CD14-positive monocyte (primary cell): ENCODE measurements at regions not wholly inside any gene's neighbourhood (a gene's known extent, or its start where the extent isn't known, plus 50 kb on each side); places are given as distances from the start of the nearest gene placed in this dataset.

ENCODE experiments used
- DNase-seq, 3 donors: peaks; one replicate each; pipeline ENCODE4 v3.0.0-alpha.2; 2011 to 2022
- H2AFZ ChIP-seq: 2 replicates; pipeline ENCODE4 v1.6.0; 2012; ENCODE audit warnings: mild to moderate bottlenecking, low read depth, low read length, inconsistent platforms; ENCODE audit not compliant: insufficient read depth, poor library complexity, severe bottlenecking
- H3K27ac ChIP-seq, 2 donors: 1 replicate in 1 of 2; 2 replicates in 1 of 2; pipeline ENCODE4 v1.5.1; 2012 to 2013; ENCODE audit warnings: low read length in 2 of 2, control low read depth in 1 of 2, inconsistent platforms in 1 of 2, low read depth in 1 of 2, mild to moderate bottlenecking in 1 of 2
- H3K27me3 ChIP-seq, 2 donors: one replicate each; pipeline versions ENCODE4 v1.6.0 to v1.6.1; 2011 to 2013; ENCODE audit warnings: low read length in 2 of 2; ENCODE audit not compliant: control insufficient read depth in 2 of 2, insufficient read depth in 2 of 2
- H3K36me3 ChIP-seq, 2 donors: replicated peaks in 1 of 2; 1 replicate in 1 of 2; 2 replicates in 1 of 2; pipeline versions ENCODE4 v1.5.1 to v1.6.1; 2012 to 2013; ENCODE audit warnings: low read length in 2 of 2, control low read depth in 1 of 2, inconsistent platforms in 1 of 2, mild to moderate bottlenecking in 1 of 2; ENCODE audit not compliant: insufficient read depth in 2 of 2, control insufficient read depth in 1 of 2
- H3K4me1 ChIP-seq, 2 donors: 1 replicate in 1 of 2; 2 replicates in 1 of 2; pipeline versions ENCODE4 v1.5.1 to v1.6.1; 2012 to 2013; ENCODE audit warnings: low read length in 2 of 2, control low read depth in 1 of 2, inconsistent platforms in 1 of 2, mild to moderate bottlenecking in 1 of 2, moderate library complexity in 1 of 2; ENCODE audit not compliant: insufficient read depth in 2 of 2, control insufficient read depth in 1 of 2
- H3K4me2 ChIP-seq: replicated peaks from 2 replicates; pipeline ENCODE3; 2012; ENCODE audit warnings: low read length, moderate library complexity, mild to moderate bottlenecking; ENCODE audit not compliant: poor library complexity, severe bottlenecking; ENCODE audit errors: extremely low read depth
- H3K4me3 ChIP-seq, 3 experiments: fragments of 200-600 bp in 1 of 3; sonication (generic) in 1 of 3; replicated peaks in 1 of 3; 1 replicate in 2 of 3; 2 replicates in 1 of 3; pipeline ENCODE4 v1.5.1; 2011 to 2013; ENCODE audit warnings: low read length in 3 of 3, mild to moderate bottlenecking in 3 of 3, control low read depth in 2 of 3, low read depth in 2 of 3, inconsistent platforms in 1 of 3, moderate library complexity in 1 of 3
- H3K79me2 ChIP-seq: 2 replicates; pipeline ENCODE4 v1.6.0; 2012; ENCODE audit warnings: mild to moderate bottlenecking, control low read depth, inconsistent platforms, low read length, moderate library complexity; ENCODE audit not compliant: insufficient read depth
- H3K9ac ChIP-seq: 2 replicates; pipeline ENCODE4 v1.6.0; 2017; ENCODE audit warnings: low read length, mild to moderate bottlenecking; ENCODE audit not compliant: insufficient read depth, poor library complexity, severe bottlenecking
- H3K9me3 ChIP-seq, 2 donors: replicated peaks in 1 of 2; 1 replicate in 1 of 2; 2 replicates in 1 of 2; pipeline versions ENCODE4 v1.5.1 to v1.6.1; 2012 to 2013; ENCODE audit warnings: low read length in 2 of 2, control low read depth in 1 of 2; ENCODE audit not compliant: control insufficient read depth in 1 of 2, insufficient read depth in 1 of 2
- H4K20me1 ChIP-seq: 2 replicates; pipeline ENCODE4 v1.6.0; 2012; ENCODE audit warnings: mild to moderate bottlenecking, low read length, control low read depth, moderate library complexity; ENCODE audit not compliant: insufficient read depth
- H3K27ac Mint-ChIP-seq, 7 donors: one replicate each; pipeline ENCODE4 v1.8.0; 2020; ENCODE audit warnings: mild to moderate bottlenecking in 7 of 7, mixed read lengths in 7 of 7, moderate library complexity in 6 of 7, inconsistent platforms in 2 of 7
- H3K27me3 Mint-ChIP-seq, 3 donors: one replicate each; pipeline ENCODE4 v1.8.0; 2021 to 2022; ENCODE audit warnings: low read depth in 3 of 3, mild to moderate bottlenecking in 3 of 3, mixed read lengths in 3 of 3, moderate library complexity in 3 of 3, inconsistent platforms in 1 of 3
- H3K36me3 Mint-ChIP-seq, 2 donors: one replicate each; pipeline ENCODE4 v1.8.0; 2020; ENCODE audit warnings: mixed read lengths in 2 of 2, inconsistent platforms in 1 of 2, mild to moderate bottlenecking in 1 of 2
- H3K4me1 Mint-ChIP-seq: one replicate; pipeline ENCODE4 v1.8.0; 2020; ENCODE audit warnings: mild to moderate bottlenecking, mixed read lengths
- H3K4me3 Mint-ChIP-seq, 2 donors: one replicate each; pipeline ENCODE4 v1.8.0; 2020; ENCODE audit warnings: mild to moderate bottlenecking in 2 of 2, mixed read lengths in 2 of 2, moderate library complexity in 1 of 2
- H3K9me3 Mint-ChIP-seq, 7 donors: one replicate each; pipeline ENCODE4 v1.8.0; 2020 to 2022; ENCODE audit warnings: mixed read lengths in 7 of 7, mild to moderate bottlenecking in 6 of 7, moderate library complexity in 6 of 7, inconsistent platforms in 2 of 7
- WGBS: methylation state at CpG from one replicate; pipeline ENCODE4 v1.1.5; 2013; ENCODE audit warnings: missing lambda C conversion rate; ENCODE audit not compliant: insufficient coverage; 5-methylcytosine and 5-hydroxymethylcytosine counted together
- intact Hi-C, 2 donors: fragments of 100-400 bp; cut with micrococcal nuclease; formaldehyde crosslinking; loops; one replicate each; pipeline versions ENCODE4 v1.15.0 to v1.15.1; 2023
- TF ChIP-seq, protein P1 (sequence below): fragments of 200-600 bp; IDR thresholded peaks from one replicate; pipeline ENCODE4 v1.8.0; 2022; ENCODE audit warnings: antibody characterized with exemption, mild to moderate bottlenecking

DNA sequence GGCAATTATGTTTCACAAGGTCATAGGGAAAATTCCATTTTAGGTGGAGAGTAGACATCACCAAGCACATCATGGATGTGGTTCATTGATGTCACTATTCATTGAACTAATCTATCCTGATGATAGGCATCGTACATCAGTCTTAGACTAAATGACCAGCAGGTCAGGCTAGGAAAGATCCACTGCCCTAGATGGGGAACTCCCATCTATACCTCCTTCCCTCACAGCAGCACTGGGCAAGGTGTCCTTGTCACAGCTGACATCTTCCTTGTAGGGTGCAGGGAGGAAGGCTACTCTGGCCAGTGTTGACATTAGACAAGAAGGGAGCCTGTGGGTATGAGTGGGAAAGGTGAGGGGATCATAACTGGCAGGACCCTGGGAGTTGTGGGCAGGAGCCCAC is 63.8 kb upstream of the CAPRIN2 start:
- H3K4me1 Mint-ChIP-seq = peaks cover 15% of the 10 kb centered on the region
- peaks cover 0 to 1% of the 10 kb centered on the region in 2 donors for H3K36me3 Mint-ChIP-seq
- Histone ChIP-seq H3K79me2 (no peaks in the 10 kb centered on the region), H3K4me3 (no peak overlapping the region), H4K20me1 (no peaks in the 10 kb centered on the region), H2AFZ (no peak overlapping the region), H3K9me3 (no peaks in the 10 kb centered on the region), H3K27me3 (peaks cover 14 to 38% of the 10 kb centered on the region in 2 donors), H3K4me2 (no peak overlapping the region), H3K4me1 (peaks cover 13% of the 10 kb centered on the region in 2 donors), H3K9ac (no peak overlapping the region), H3K36me3 (no peaks in the 10 kb centered on the region), H3K27ac (no peak overlapping the region)
- DNase-seq = no peak
- H3K9me3 Mint-ChIP-seq = peaks cover 0 to 4% (median 0%) of the 10 kb centered on the region in 7 donors
- TF ChIP-seq, protein P1, sequence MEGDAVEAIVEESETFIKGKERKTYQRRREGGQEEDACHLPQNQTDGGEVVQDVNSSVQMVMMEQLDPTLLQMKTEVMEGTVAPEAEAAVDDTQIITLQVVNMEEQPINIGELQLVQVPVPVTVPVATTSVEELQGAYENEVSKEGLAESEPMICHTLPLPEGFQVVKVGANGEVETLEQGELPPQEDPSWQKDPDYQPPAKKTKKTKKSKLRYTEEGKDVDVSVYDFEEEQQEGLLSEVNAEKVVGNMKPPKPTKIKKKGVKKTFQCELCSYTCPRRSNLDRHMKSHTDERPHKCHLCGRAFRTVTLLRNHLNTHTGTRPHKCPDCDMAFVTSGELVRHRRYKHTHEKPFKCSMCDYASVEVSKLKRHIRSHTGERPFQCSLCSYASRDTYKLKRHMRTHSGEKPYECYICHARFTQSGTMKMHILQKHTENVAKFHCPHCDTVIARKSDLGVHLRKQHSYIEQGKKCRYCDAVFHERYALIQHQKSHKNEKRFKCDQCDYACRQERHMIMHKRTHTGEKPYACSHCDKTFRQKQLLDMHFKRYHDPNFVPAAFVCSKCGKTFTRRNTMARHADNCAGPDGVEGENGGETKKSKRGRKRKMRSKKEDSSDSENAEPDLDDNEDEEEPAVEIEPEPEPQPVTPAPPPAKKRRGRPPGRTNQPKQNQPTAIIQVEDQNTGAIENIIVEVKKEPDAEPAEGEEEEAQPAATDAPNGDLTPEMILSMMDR = no peak
- H3K27me3 Mint-ChIP-seq = peaks cover 33 to 45% (median 34%) of the 10 kb centered on the region in 3 donors
- no peak overlapping the region for H3K4me3 Mint-ChIP-seq
- intact Hi-C loops = no loop called here
- no peak overlapping the region for H3K27ac Mint-ChIP-seq
- no CpG with 5 or more reads among the region's 1 CpG for WGBS

DNA sequence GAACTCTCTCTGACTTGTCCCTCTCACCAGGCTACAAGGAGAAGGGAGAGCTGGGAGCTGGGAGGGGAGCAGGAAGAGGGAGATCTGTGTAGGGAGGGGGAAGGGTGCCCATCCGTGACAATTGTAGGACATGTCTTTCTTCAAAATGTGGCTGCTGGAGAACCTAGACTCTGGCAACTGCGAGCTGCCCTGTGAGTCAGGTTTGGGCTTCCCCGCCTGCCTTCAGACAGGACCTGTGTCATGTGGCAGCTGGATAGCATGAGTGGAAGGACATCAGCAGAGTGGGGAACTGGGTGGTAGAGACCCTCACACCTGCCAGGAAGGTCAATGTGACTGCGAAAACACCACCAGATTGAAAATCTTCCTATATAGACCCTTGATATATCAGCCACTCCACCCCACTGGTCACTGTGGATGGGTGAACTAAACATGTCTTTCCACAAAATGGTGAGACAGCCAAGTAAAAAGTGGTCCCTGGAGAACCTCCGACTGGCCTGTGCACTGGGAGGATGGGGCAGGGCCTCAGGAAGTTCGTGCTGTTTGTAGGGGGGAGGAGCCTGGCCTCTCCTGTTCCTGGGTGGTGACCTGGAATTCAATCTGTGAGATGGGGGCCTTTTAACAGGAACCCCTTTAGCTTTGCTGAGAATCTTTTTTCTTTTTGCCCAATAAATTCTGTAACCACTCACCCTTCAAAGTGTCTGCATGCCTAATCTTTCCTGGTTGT is 62.2 kb upstream of the CAPRIN2 start:
- Mint-ChIP-seq H3K4me3 (no peak overlapping the region), H3K4me1 (peaks cover 2% of the 10 kb centered on the region), H3K9me3 (no peaks in the 10 kb centered on the region), H3K27ac (no peak overlapping the region), H3K27me3 (peaks cover 19 to 31% (median 20%) of the 10 kb centered on the region in 3 donors), H3K36me3 (no peaks in the 10 kb centered on the region)
- Histone ChIP-seq H3K4me3 (no peak overlapping the region), H3K79me2 (no peaks in the 10 kb centered on the region), H3K4me1 (no peaks in the 10 kb centered on the region), H2AFZ (no peak overlapping the region), H3K9me3 (no peaks in the 10 kb centered on the region), H3K4me2 (no peak overlapping the region), H3K27ac (no peak overlapping the region), H3K27me3 (peaks cover 13 to 22% of the 10 kb centered on the region in 2 donors), H3K9ac (no peak overlapping the region), H4K20me1 (no peaks in the 10 kb centered on the region), H3K36me3 (no peaks in the 10 kb centered on the region)
- no peak for DNase-seq
- TF ChIP-seq, protein P1 = no peak
- 92% methylated on average over 6 of the region's 6 CpGs for WGBS
- intact Hi-C loops = no loop called here
